K562 (cell line): ENCODE measurements at regions not wholly inside any gene's neighbourhood (a gene's known extent, or its start where the extent isn't known, plus 50 kb on each side); places are given as distances from the start of the nearest gene placed in this dataset.

ENCODE experiments used
- ATAC-seq: fragments of 200-7000 bp; cut with Tn5 transposase; 3 replicates; pipeline ENCODE4 v1.9.1; 2020; ENCODE audit warnings: moderate library complexity
- BruUV-seq: library from RNA; stranded (reverse); fragments of 400-500 nt; replicated peaks from 2 replicates; lab custom pipeline; 2021; lab: Mats Ljungman, UMichigan
- CTCF ChIA-PET: fragments of 300-600 bp; formaldehyde crosslinking; extraction: SDS; loops from one replicate; lab custom pipeline; 2021; ENCODE audit warnings: low intra/inter-chr PET ratio; lab: Yijun Ruan, JAX
- POLR2A ChIA-PET: fragments of 300-600, 350-650 bp; sonication (Branson Sonifier 250); formaldehyde crosslinking; extraction: SDS; loops from one replicate; lab custom pipeline; 2021; ENCODE audit warnings: antibody characterized with exemption, inconsistent platforms; lab: Yijun Ruan, JAX
- DNase-seq, 4 experiments: peaks; one replicate each; pipeline versions ENCODE4 v3.0.0 to v3.0.0-alpha.2; 2011 to 2018; ENCODE audit warnings: low spot score in 3 of 4, mixed read lengths in 3 of 4; ENCODE audit errors: extremely low read depth in 1 of 4
- FAIRE-seq: peaks from 2 replicates; lab custom pipeline; 2011; peaks lifted over from hg19 to GRCh38; lab: Jason Lieb, UNC
- H2AFZ ChIP-seq: 2 replicates; pipeline ENCODE4 v1.6.0; 2011; ENCODE audit warnings: low read depth, low read length, control low read depth, inconsistent platforms
- H3K27ac ChIP-seq: fragments of 200-600 bp; 3 replicates; pipeline ENCODE4 v1.8.0; 2011; ENCODE audit warnings: low read depth, mild to moderate bottlenecking, control low read depth, inconsistent platforms, low read length, moderate library complexity, mixed read lengths; ENCODE audit errors: extremely low read depth
- H3K27me3 ChIP-seq, 2 experiments: fragments of 300-600 bp in 1 of 2; 2 replicates in 1 of 2; 3 replicates in 1 of 2; pipeline versions ENCODE4 v1.6.0 to v1.8.0; 2011; ENCODE audit warnings: inconsistent platforms in 2 of 2, low read length in 2 of 2, mild to moderate bottlenecking in 1 of 2, mixed read lengths in 1 of 2, moderate library complexity in 1 of 2; ENCODE audit not compliant: control insufficient read depth in 2 of 2, insufficient read depth in 2 of 2
- H3K36me3 ChIP-seq: fragments of 300-600 bp; 3 replicates; pipeline ENCODE4 v1.8.0; 2011; ENCODE audit warnings: mild to moderate bottlenecking, low read length, inconsistent platforms; ENCODE audit not compliant: control insufficient read depth, insufficient read depth
- H3K4me1 ChIP-seq, 2 experiments: fragments of 200-600 bp in 1 of 2; replicated peaks in 1 of 2; 2 replicates in 1 of 2; 3 replicates in 1 of 2; pipeline versions ENCODE4 v1.5.1 to v1.8.0; 2011; ENCODE audit warnings: inconsistent platforms in 2 of 2, low read length in 2 of 2, mild to moderate bottlenecking in 1 of 2, mixed read lengths in 1 of 2, moderate library complexity in 1 of 2; ENCODE audit not compliant: control insufficient read depth in 2 of 2, insufficient read depth in 2 of 2
- H3K4me2 ChIP-seq: 2 replicates; pipeline ENCODE4 v1.6.1; 2011; ENCODE audit warnings: low read length, control low read depth, inconsistent platforms, mixed read lengths; ENCODE audit not compliant: insufficient read depth
- H3K4me3 ChIP-seq: fragments of 200-600 bp; sonication (generic), shearing (Covaris generic); 2 replicates; pipeline ENCODE4 v1.5.1; 2016; ENCODE audit warnings: control low read depth, inconsistent platforms
- H3K79me2 ChIP-seq: fragments of 200-600 bp; 3 replicates; pipeline ENCODE4 v1.8.0; 2011; ENCODE audit warnings: low read length, inconsistent platforms; ENCODE audit not compliant: control insufficient read depth, insufficient read depth
- H3K9ac ChIP-seq, 2 experiments: 2 replicates each; pipeline versions ENCODE4 v1.6.0 to v1.6.1; 2011; ENCODE audit warnings: low read depth in 2 of 2, low read length in 2 of 2, control low read depth in 1 of 2, inconsistent platforms in 1 of 2, mild to moderate bottlenecking in 1 of 2, mixed read lengths in 1 of 2; ENCODE audit not compliant: insufficient read depth in 1 of 2
- H3K9me1 ChIP-seq: one replicate; pipeline ENCODE4 v1.6.0; 2011; ENCODE audit warnings: inconsistent platforms, mild to moderate bottlenecking, low read length, moderate library complexity; ENCODE audit not compliant: control insufficient read depth, insufficient read depth
- H3K9me3 ChIP-seq: replicated peaks from 2 replicates; pipeline ENCODE4 v1.5.1; 2011; ENCODE audit warnings: low read depth, low read length, inconsistent platforms; ENCODE audit not compliant: control insufficient read depth, insufficient read depth
- H4K20me1 ChIP-seq: replicated peaks from 2 replicates; pipeline ENCODE4 v1.6.1; 2011; ENCODE audit warnings: low read length, inconsistent platforms, mixed read lengths; ENCODE audit not compliant: control insufficient read depth, insufficient read depth
- ADNP ChIP-seq: fragments of 200-800 bp; sonication (Bioruptor generic); IDR thresholded peaks from 2 replicates; pipeline ENCODE4 v1.6.1; 2016; ENCODE audit warnings: missing genetic modification characterization, missing compliant biosample characterization
- GABPB2 ChIP-seq: fragments of 250-450 bp; sonication (Bioruptor Pico); conservative IDR thresholded peaks from 2 replicates; pipeline ENCODE4 v1.5.1; 2021; ENCODE audit warnings: mild to moderate bottlenecking
- GTF2E2 ChIP-seq: fragments of 200-800 bp; sonication (Bioruptor generic); IDR thresholded peaks from 2 replicates; pipeline ENCODE4 v1.6.1; 2016; ENCODE audit warnings: missing genetic modification characterization, missing compliant biosample characterization
- HDAC8 ChIP-seq: fragments of 450-650 bp; IDR thresholded peaks from 2 replicates; pipeline ENCODE4 v1.6.1; 2016; ENCODE audit warnings: mild to moderate bottlenecking, missing genetic modification characterization, moderate library complexity, missing compliant biosample characterization
- HNRNPUL1 ChIP-seq: fragments of 200-400 bp; formaldehyde crosslinking; IDR thresholded peaks from 2 replicates; pipeline ENCODE4 v1.6.1; 2017; ENCODE audit warnings: low read length
- ILF3 ChIP-seq: fragments of 450-650 bp; IDR thresholded peaks from 2 replicates; pipeline ENCODE4 v1.6.1; 2018; ENCODE audit warnings: antibody characterized with exemption, mild to moderate bottlenecking, moderate library complexity, borderline replicate concordance
- IRF9 ChIP-seq: fragments of 450-650 bp; IDR thresholded peaks from 2 replicates; pipeline ENCODE4 v1.6.1; 2016; ENCODE audit warnings: missing biosample characterization, missing genetic modification characterization
- MIER1 ChIP-seq: fragments of 450-650 bp; IDR thresholded peaks from 2 replicates; pipeline ENCODE4 v1.6.1; 2016; ENCODE audit warnings: antibody characterized with exemption, mild to moderate bottlenecking, low read depth
- ZNF277 ChIP-seq: fragments of 250-450 bp; sonication (Bioruptor Pico); IDR thresholded peaks from 2 replicates; pipeline ENCODE4 v1.8.0; 2022; ENCODE audit warnings: inconsistent platforms, mild to moderate bottlenecking, moderate library complexity, borderline replicate concordance
- ZNF561 ChIP-seq: fragments of 450-650 bp; formaldehyde crosslinking; conservative IDR thresholded peaks from 2 replicates; pipeline ENCODE4 v1.4.0; 2020; ENCODE audit warnings: mild to moderate bottlenecking, moderate library complexity
- WGBS: fragments of 100-300 bp; shearing (Covaris generic); methylation state at CpG from one replicate; pipeline ENCODE4 v1.1.6; 2016; ENCODE audit warnings: low coverage, mixed read lengths; ENCODE audit not compliant: insufficient coverage; ENCODE audit errors: missing lambda C conversion rate; 5-methylcytosine and 5-hydroxymethylcytosine counted together
- in situ Hi-C: fragments of 300-500 bp; cut with MboI; formaldehyde crosslinking; loops from 4 replicates; pipeline ENCODE4 v1.15.0; 2018; ENCODE audit warnings: inconsistent platforms, mixed read lengths
- intact Hi-C: fragments of 100-400 bp; cut with micrococcal nuclease; formaldehyde crosslinking; loops from 2 replicates; pipeline ENCODE4 v1.14.2; 2022

DNA sequence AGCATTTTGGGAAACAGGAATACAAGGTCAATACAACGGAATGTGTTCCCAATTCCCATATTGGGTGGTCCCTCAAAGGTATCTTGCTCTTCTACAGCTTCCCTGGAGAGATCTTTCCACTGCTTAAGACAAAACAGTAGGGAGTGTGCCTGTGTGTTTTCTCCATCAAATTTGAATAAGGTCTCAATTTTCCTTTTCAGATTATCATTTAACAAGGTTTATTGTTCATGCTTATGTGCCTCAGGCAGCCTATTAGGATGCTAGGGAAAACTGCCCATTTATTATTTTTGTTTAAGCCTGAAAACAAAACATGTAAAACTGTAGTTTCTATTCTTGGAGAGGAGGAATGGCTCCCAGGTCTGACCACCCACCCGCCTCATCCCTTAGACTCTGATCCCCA lies 622.7 kb downstream of the LMO4 start:
- H3K27me3 ChIP-seq = no peaks in the 10 kb centered on the region
- POLR2A ChIA-PET = no interaction called here
- H3K4me2 ChIP-seq = no peak overlapping the region
- H4K20me1 ChIP-seq = no peaks in the 10 kb centered on the region
- in situ Hi-C loops = no loop called here
- H3K9me1 ChIP-seq = no peaks in the 10 kb centered on the region
- ATAC-seq = no peak
- no peak for DNase-seq
- no peak for FAIRE-seq
- H3K36me3 ChIP-seq = no peaks in the 10 kb centered on the region
- peaks cover 2% of the 10 kb centered on the region; the same call in 1 of the 2 replicates for H3K9me3 ChIP-seq
- BruUV-seq = no TSS peak
- H3K79me2 ChIP-seq = no peaks in the 10 kb centered on the region
- 10% methylated on average over 2 of the region's 2 CpGs for WGBS
- CTCF ChIA-PET = no interaction called here
- no peak for TF ChIP-seq ZNF561 (CRISPR knock-in tag)
- no peak for TF ChIP-seq MIER1
- no peak for TF ChIP-seq ZNF277 (CRISPR knock-in tag)
- TF ChIP-seq HDAC8 (tag) = no peak
- TF ChIP-seq HNRNPUL1 = no peak
- TF ChIP-seq GTF2E2 (tag) = no peak
- TF ChIP-seq ILF3 = no peak
- no peak for TF ChIP-seq IRF9
- TF ChIP-seq ADNP (tag) = no peak
- no peak for TF ChIP-seq GABPB2 (CRISPR knock-in tag)
- H3K9ac ChIP-seq = no peak overlapping the region
- H3K4me3 ChIP-seq = no peak overlapping the region
- intact Hi-C loops = loop anchor here (5.0 to 10.0 kb wide), 2 partner anchors 457 to 819 kb away; no protein-coding TSS in a partner anchor
- no peak overlapping the region for H2AFZ ChIP-seq
- H3K27ac ChIP-seq = no peak overlapping the region
- no peaks in the 10 kb centered on the region for H3K4me1 ChIP-seq
